GM21367 (cell line): ENCODE measurements at regions not wholly inside any gene's neighbourhood (a gene's known extent, or its start where the extent isn't known, plus 50 kb on each side); places are given as distances from the start of the nearest gene placed in this dataset.

Experiments used
- ATAC-seq: cut with Tn5 transposase; IDR thresholded peaks from one replicate; pipeline ENCODE4 v1.9.1; 2021; ENCODE audit not compliant: unreplicated experiment

DNA sequence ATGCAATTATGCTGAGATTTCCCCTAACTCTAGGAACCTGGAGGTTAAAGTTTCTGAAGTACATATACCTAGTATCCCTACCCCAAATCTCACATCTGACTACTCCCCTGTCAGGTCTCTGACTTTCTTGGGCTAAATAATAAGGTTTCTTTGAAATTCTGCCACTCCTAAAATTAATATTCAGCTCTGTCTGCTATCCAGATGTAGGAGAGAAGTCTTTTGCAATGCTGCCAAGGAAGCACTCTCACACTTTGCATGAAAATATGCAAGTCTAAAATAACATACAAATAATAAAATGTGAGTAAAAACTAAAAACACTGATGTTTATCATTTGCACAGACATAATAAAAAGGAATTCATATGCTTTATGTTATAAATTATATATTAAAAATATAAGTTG, 196.9 kb upstream of the LRFN5 start:
- no peak for ATAC-seq

DNA sequence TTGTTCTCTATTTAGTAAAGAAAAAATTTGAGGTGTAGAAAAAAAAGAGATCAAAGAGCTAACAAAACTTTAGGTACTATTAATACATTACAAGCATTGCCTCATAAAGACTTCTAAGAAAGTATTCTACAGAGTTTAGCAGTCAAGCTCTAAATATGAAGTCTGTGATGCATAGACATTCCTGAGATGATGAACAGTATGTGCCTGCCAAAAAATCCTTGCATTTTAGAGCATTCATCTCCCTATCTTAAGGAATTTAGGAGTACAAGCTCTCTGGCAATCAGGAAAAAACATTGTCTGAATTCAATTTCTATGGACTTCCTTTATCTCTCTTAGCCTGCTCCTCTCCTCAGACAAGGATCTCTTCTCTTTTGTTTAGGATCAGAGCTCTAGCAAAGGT, 202.6 kb upstream of the LRFN5 start:
- no peak for ATAC-seq

DNA sequence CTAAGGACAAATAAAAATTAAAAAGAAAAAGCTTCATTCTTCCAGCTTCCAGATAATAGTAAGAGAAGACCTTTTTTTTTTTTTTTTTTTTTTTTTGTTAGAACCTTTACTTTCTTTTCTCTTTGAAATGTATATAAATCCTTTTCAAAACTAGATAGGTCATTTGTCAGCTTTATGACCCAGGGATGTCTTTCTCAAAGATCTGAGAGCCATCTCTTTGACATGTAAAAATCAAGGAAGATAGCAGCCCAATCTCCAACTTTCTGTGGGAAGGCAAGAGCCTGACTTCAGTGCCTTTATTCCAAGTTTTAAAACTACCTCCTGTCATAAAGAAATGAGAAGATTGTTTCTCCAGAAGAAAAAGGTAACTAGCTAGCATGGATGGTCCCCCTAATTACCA, 203.3 kb upstream of the LRFN5 start:
- no peak for ATAC-seq

DNA sequence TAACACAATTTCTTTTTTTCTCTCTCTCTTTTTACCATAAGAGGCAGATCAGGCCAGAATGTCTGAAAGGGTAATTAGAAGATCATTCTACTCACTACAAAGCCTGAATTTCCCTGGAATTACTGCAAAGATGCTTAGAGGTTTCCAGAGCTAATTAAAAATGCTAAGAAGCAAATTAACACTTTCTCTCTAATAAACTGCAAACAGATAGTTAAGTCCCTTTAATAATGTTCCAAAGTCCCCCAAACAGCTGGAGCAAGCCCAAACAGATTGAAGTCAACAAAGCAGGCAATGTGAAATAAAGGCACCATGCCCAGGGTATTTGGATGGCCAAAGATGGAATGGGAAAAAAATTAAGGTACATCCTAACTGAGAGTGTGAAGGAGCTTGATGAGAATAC, 208.8 kb upstream of the LRFN5 start:
- ATAC-seq = no peak

GRCh38 chr14:41393512-41393911, 213.2 kb upstream of the LRFN5 start:
- ATAC-seq = no peak

- no peak for ATAC-seq
Measured at GRCh38 chr14:41392226-41392625, 214.4 kb upstream of the LRFN5 start.

- ATAC-seq = no peak
Measured at GRCh38 chr14:41389355-41389754, 217.3 kb upstream of the LRFN5 start.

GRCh38 chr14:41385797-41386196, 220.9 kb upstream of the LRFN5 start:
- ATAC-seq = no peak

DNA sequence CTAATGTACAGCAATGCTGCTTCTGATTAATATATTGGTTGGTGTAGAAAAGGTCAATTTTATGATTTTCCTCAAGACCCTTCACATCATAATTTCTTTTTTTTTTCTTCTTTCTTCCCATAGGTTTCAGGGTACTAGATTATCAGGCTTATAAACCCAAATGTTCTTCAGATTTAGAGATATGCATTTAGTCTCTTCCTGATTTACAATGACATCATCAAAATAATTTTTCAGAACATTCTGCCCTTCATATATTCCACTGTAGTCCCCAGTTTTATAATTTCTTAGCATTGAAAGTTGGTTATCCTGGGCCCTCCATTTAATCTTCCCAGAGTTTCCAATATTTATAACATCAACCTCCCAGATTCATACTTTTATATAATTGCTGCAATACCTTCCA, 226.7 kb upstream of the LRFN5 start:
- no peak for ATAC-seq

DNA sequence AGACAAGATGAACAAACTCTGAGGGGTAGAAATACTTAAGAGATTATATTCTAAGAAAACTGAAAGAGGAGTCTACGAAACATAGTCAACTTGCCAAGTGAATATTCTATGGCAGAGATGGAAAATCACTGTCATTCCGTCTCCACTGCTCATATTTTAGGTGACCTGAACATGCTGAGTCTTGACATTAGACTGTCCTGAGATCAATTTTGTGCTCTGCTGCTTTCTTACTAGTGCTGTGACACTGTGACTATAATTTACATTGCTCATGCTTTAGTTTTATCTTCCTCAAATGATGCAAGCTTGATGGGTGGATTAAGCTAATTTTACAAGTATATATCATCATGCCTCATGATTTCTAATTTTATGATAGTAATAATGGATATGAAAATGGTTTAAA, 228.2 kb upstream of the LRFN5 start:
- ATAC-seq = no peak

- ATAC-seq = no peak
Measured at GRCh38 chr14:41377932-41378331, 228.7 kb upstream of the LRFN5 start.

DNA sequence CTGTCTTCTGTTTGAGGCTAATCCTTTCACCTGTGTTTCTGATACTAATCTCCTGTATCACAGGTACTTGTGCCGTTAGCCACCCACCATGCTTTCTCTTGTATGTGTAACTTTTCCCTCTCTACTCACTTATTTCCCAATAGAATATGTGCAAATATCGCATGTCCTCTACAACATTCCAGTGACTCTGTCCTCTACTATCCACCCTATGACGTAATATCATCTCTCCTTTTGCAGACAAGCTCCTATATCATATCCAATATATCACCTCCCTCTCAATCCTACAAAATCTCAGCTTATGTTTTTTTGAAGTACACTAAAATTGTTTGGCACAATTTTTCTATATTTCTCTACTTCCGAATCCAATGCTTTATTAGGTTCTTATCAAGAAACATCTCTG, 232.6 kb upstream of the LRFN5 start:
- no peak for ATAC-seq

DNA sequence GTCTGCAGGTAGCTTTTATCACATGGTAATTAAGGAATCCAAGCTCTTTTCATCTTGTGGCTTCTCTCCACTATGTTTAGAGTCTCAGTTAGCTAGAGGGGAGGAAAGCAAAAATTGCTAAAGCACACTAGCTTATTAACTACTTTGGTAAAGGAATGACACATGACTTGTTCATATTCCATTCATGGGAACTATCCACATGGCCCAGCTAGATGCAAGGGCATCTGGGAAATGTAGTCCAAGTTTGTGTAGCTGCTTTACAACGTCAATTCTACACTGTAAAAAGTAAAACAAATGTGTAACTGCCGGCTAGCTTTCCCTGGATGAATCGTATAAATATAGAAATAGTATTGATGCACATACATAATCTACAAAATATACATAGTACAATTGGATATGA, 244.5 kb upstream of the LRFN5 start:
- ATAC-seq = no peak

DNA sequence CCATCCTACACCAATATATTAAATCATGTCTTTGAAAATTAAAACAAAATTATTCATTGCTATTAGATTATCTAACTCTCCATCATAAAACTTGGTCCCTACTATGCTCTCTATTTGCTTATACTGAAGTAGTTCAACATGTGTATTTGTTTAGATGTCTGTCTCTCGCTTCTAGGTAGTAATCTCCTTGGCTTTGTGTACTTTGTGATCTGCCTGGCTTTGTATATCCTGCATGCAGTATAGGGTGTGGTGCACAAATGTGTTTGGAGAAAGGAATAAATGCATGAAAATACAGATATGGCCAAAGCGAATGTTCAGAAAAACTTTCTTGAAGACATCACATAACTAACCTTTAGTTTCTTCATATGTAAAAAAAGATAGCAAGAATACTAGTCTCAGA, 246.6 kb upstream of the LRFN5 start:
- no peak for ATAC-seq

- no peak for ATAC-seq
Measured at GRCh38 chr14:41355866-41356265, 250.8 kb upstream of the LRFN5 start.

DNA sequence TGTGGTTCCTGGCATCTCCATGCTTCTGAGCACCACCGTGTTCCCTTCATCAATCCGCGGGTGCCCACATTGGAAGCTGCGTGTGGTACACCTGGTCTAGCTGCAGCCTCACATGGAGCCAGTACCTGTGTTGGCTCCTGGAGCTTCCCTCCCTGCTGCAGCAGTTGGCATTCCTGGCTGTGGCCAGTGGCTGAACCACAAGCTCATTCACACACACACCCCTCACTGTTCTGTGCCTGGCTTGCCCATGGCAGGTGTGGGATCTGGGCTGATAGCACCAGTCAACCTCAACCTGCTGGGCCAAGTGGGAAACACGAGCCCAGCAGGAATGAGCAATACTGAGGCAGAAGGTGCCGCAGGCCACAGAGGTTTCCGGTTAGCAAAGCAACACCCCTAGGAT, 256.2 kb upstream of the LRFN5 start:
- ATAC-seq = no peak

DNA sequence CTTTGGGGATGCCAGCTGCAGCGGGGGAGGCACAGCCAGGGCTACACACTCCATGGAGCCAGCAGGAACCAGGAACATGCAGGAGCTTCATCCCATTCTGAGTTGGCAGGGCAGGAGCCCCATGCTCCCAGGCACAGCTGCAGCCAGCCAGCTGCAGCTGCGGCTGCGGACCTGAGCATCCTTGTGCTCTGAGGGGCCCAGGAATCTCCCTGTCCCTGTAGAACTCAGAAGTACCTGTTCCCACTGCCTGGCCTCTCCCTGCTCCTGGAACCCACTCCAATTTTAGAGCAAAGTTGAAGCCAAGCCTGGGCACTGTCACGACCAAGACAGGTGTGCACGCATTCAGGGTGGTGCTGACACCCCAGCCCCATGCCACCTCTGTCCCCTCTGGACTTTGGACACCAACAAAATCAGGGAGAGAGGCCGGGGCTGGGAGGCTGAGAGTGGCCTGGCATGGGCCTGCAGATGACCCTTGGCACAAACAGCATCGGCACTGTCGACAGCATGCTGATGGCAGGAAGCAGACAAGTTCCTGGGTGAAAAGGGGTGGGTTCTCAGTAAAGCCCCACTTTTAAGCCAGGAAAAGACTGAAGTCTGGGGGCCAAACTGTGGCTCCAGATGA, 257.3 kb upstream of the LRFN5 start:
- no peak for ATAC-seq

GRCh38 chr14:41343857-41344256, 262.8 kb upstream of the LRFN5 start:
- no peak for ATAC-seq

GRCh38 chr14:41313196-41313595, 293.5 kb upstream of the LRFN5 start:
- no peak for ATAC-seq

GRCh38 chr14:41303506-41303905, 303.2 kb upstream of the LRFN5 start:
- no peak for ATAC-seq

DNA sequence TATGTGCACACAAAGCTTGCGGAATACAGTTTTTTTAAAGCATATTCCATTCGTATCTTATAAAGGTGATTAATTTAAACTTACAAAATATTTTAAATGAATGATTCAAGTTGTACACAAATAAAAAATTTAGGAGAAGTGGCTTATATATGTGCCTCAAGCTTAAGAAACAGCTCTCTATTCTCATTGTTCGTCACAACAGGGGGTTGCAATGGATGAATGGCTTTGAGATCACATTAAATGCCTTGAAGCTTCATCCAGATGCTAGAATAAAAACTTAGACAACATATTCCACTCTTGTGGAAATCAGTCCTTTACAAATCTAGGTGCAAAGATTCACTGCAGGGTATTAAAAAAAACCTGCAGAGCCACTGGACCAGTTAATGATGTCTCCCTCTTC, 303.9 kb upstream of the LRFN5 start:
- ATAC-seq = no peak

DNA sequence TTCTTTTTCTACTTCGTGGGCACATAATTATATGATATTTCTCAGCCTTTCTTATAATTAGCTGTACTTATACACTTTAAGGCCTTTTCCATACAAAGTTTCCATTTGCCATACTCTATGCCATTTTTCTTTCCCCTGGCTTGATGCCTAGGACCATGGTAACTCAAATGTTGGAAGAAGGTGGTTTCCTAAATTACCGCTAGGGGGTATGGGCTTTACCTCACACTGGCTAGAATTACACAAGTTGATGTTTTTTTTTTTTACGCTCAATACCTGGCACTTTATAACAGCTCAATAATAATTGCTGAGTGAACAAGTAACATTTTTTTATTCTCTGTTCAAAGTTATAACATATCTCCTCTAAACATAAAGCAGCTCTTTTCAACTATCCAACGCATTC, 306.8 kb upstream of the LRFN5 start:
- no peak for ATAC-seq

DNA sequence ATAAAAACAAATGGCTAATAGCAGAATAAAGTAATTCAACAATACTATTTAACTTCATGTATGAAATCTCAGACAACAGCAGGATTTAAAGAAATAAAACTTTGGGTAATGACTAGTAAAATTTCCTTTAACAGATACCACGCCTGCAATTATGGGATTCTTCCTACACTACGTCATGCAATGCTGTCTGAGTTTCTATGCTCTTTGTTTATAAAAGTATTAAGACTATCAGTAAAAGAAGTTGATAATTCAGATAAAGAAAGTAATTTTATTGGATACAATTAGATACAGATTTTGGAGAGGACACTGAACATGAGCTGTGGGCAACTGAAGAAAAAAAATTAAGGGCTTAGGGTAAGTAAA, 308.4 kb upstream of the LRFN5 start:
- no peak for ATAC-seq
